Endothelial cell (in vitro differentiated cells): ENCODE measurements at regions not wholly inside any gene's neighbourhood (a gene's known extent, or its start where the extent isn't known, plus 50 kb on each side); places are given as distances from the start of the nearest gene placed in this dataset.

ENCODE experiments used
- DNase-seq: peaks from one replicate; pipeline ENCODE4 v3.0.0; 2021; ENCODE audit warnings: low spot score
- H3K27ac Mint-ChIP-seq: one replicate; pipeline ENCODE4 v1.8.0; 2021; ENCODE audit warnings: mixed read lengths, inconsistent platforms; ENCODE audit not compliant: unreplicated experiment
- H3K27me3 Mint-ChIP-seq: one replicate; pipeline ENCODE4 v1.8.0; 2021; ENCODE audit warnings: mild to moderate bottlenecking, moderate library complexity, mixed read lengths, inconsistent platforms; ENCODE audit not compliant: unreplicated experiment
- H3K36me3 Mint-ChIP-seq: one replicate; pipeline ENCODE4 v1.8.0; 2021; ENCODE audit warnings: mild to moderate bottlenecking, low read depth, mixed read lengths, inconsistent platforms; ENCODE audit not compliant: unreplicated experiment
- H3K4me1 Mint-ChIP-seq: one replicate; pipeline ENCODE4 v1.8.0; 2021; ENCODE audit warnings: mild to moderate bottlenecking, mixed read lengths, inconsistent platforms; ENCODE audit not compliant: unreplicated experiment
- H3K4me3 Mint-ChIP-seq: one replicate; pipeline ENCODE4 v1.8.0; 2021; ENCODE audit warnings: mild to moderate bottlenecking, mixed read lengths, inconsistent platforms; ENCODE audit not compliant: unreplicated experiment
- H3K9me3 Mint-ChIP-seq: one replicate; pipeline ENCODE4 v1.8.0; 2021; ENCODE audit warnings: mixed read lengths, inconsistent platforms; ENCODE audit not compliant: unreplicated experiment
- CTCF ChIP-seq: fragments of 200-600 bp; sonication (generic); IDR thresholded peaks from one replicate; pipeline ENCODE4 v1.5.0; 2021; ENCODE audit warnings: antibody characterized with exemption; ENCODE audit not compliant: unreplicated experiment

- no peaks in the 10 kb centered on the region for H3K36me3 Mint-ChIP-seq
These were observed 113.4 kb downstream of the PJA1 start for GRCh38 chrX:69051901-69052300.

GRCh38 chrX:69050051-69050765, 115.0 kb downstream of the PJA1 start:
- Mint-ChIP-seq H3K27ac (no peak overlapping the region), H3K36me3 (no peaks in the 10 kb centered on the region), H3K27me3 (peaks cover 2% of the 10 kb centered on the region), H3K4me3 (no peak overlapping the region), H3K4me1 (no peaks in the 10 kb centered on the region), H3K9me3 (no peaks in the 10 kb centered on the region)
- no peak for TF ChIP-seq CTCF
- DNase-seq, result no peak

More at GRCh38 chrX:69051901-69052300, 113.4 kb downstream of the PJA1 start:
- TF ChIP-seq CTCF, result no peak
- H3K4me3 Mint-ChIP-seq, result no peak overlapping the region
- no peak for DNase-seq
- no peak overlapping the region for H3K27ac Mint-ChIP-seq
- no peaks in the 10 kb centered on the region for H3K4me1 Mint-ChIP-seq
- no peaks in the 10 kb centered on the region for H3K9me3 Mint-ChIP-seq
- H3K27me3 Mint-ChIP-seq, result peaks cover 3% of the 10 kb centered on the region

GRCh38 chrX:69046996-69047490, 118.2 kb downstream of the PJA1 start:
- Mint-ChIP-seq H3K4me1 (no peaks in the 10 kb centered on the region), H3K9me3 (no peaks in the 10 kb centered on the region), H3K27ac (no peak overlapping the region), H3K27me3 (no peaks in the 10 kb centered on the region), H3K4me3 (no peak overlapping the region), H3K36me3 (no peaks in the 10 kb centered on the region)
- no peak for TF ChIP-seq CTCF
- no peak for DNase-seq

GRCh38 chrX:69045616-69046345, 119.5 kb downstream of the PJA1 start:
- Mint-ChIP-seq H3K36me3 (no peaks in the 10 kb centered on the region), H3K9me3 (no peaks in the 10 kb centered on the region), H3K4me3 (no peak overlapping the region), H3K27me3 (no peaks in the 10 kb centered on the region), H3K27ac (no peak overlapping the region), H3K4me1 (no peaks in the 10 kb centered on the region)
- no peak for DNase-seq
- TF ChIP-seq CTCF, result no peak

- TF ChIP-seq CTCF, result no peak
- H3K36me3 Mint-ChIP-seq, result no peaks in the 10 kb centered on the region
- H3K9me3 Mint-ChIP-seq, result no peaks in the 10 kb centered on the region
- no peaks in the 10 kb centered on the region for H3K4me1 Mint-ChIP-seq
- H3K4me3 Mint-ChIP-seq, result no peak overlapping the region
- no peak for DNase-seq
- H3K27me3 Mint-ChIP-seq, result peaks cover 2% of the 10 kb centered on the region
- no peak overlapping the region for H3K27ac Mint-ChIP-seq
These were observed 126.4 kb downstream of the PJA1 start for GRCh38 chrX:69038816-69039215.
